ENCODE measurements at regions not wholly inside any gene's neighbourhood (a gene's known extent, or its start where the extent isn't known, plus 50 kb on each side); places are given as distances from the start of the nearest gene placed in this dataset.

GRCh38 chr9:134231330-134231745 is 67.0 kb upstream of the RNU6ATAC start:
- in situ Hi-C loops (cut with MboI): no loop called here
- WGBS (ENCODE audit: insufficient coverage, insufficient replicate concordance, low lambda C conversion rate, missing lambda C conversion rate): 33% methylated on average over 12 of the region's 12 CpGs

GRCh38 chr9:134231767-134232166 is 67.4 kb upstream of the RNU6ATAC start:
- BruUV-seq (replicated peaks): no TSS peak
- DNase-seq (ENCODE audit: low read depth, low spot score): no peak
- TF ChIP-seq CEBPB (IDR thresholded peaks at IDR 0.05; ENCODE audit: borderline replicate concordance in 1 of 2, low read depth in 2 of 2, low read length in 2 of 2): no peak
- TF ChIP-seq HCFC1 (IDR thresholded peaks at IDR 0.05; ENCODE audit: low read length): no peak
- TF ChIP-seq ZSCAN29 (IDR thresholded peaks at IDR 0.05): no peak
- no peak for TF ChIP-seq CREB1 (IDR thresholded peaks at IDR 0.05; ENCODE audit: low read depth)
- no peak for TF ChIP-seq SUPT20H (IDR thresholded peaks at IDR 0.05; ENCODE audit: borderline replicate concordance, control insufficient read depth, low read depth, low read length)
- no peak for TF ChIP-seq CHD4 (IDR thresholded peaks at IDR 0.05)
- no peak for TF ChIP-seq PKNOX1 (IDR thresholded peaks at IDR 0.05)
- no peak for TF ChIP-seq NFYB (IDR thresholded peaks at IDR 0.05; ENCODE audit: insufficient read depth, low read depth, low read length)
- TF ChIP-seq PAX5 (IDR thresholded peaks at IDR 0.05; ENCODE audit: borderline replicate concordance, low read depth, low read length): no peak
- TF ChIP-seq NFIC (IDR thresholded peaks at IDR 0.05; ENCODE audit: low read depth, low read length): no peak
- TF ChIP-seq CREM (IDR thresholded peaks at IDR 0.05; ENCODE audit: low read depth): no peak

More at GRCh38 chr9:134231330-134231745, 67.0 kb upstream of the RNU6ATAC start:
- TF ChIP-seq POU2F2 (IDR thresholded peaks at IDR 0.05; ENCODE audit: borderline replicate concordance, low read depth, low read length) (no peak), NKRF (conservative IDR thresholded peaks at IDR 0.05) (no peak), RFX5 (IDR thresholded peaks at IDR 0.05; ENCODE audit: low read depth, low read length) (no peak)
- no peaks in the 10 kb centered on the region for H4K20me1 ChIP-seq (ENCODE audit: control insufficient read depth, insufficient read depth)
- ChIA-PET CTCF (no interaction called here), SMC1A (ENCODE audit: uncharacterized antibody, unreplicated experiment) (no interaction called here), RAD21 (ENCODE audit: unreplicated experiment) (no interaction called here), POLR2A (no interaction called here)
- no peaks in the 10 kb centered on the region for H3K4me1 ChIP-seq (ENCODE audit: control insufficient read depth, insufficient read depth, low read length)
- no peaks in the 10 kb centered on the region for H3K36me3 ChIP-seq (ENCODE audit: control insufficient read depth in 2 of 2, insufficient read depth in 2 of 2, low read length in 1 of 2)
- no TSS peak for BruUV-seq (replicated peaks)
- no peaks in the 10 kb centered on the region for H3K9me3 ChIP-seq (replicated peaks; ENCODE audit: control insufficient read depth, insufficient read depth, low read length)
- H3K9ac ChIP-seq (ENCODE audit: control insufficient read depth, insufficient read depth, low read length): no peak overlapping the region
- no peak overlapping the region for H2AFZ ChIP-seq (ENCODE audit: control insufficient read depth, low read depth, low read length)
- no peak overlapping the region for H3K4me3 ChIP-seq
- no peak for DNase-seq (ENCODE audit: low read depth, low spot score)
- no peak overlapping the region for H3K27ac ChIP-seq (ENCODE audit: control insufficient read depth, insufficient read depth)
- no peak for ATAC-seq
- no peak for FAIRE-seq
- intact Hi-C loops (cut with micrococcal nuclease; ENCODE audit: unreplicated experiment): no loop called here
- no peaks in the 10 kb centered on the region for H3K79me2 ChIP-seq (ENCODE audit: control insufficient read depth, insufficient read depth, low read length)
- no peak overlapping the region for H3K4me2 ChIP-seq (ENCODE audit: control insufficient read depth, insufficient read depth)
- 0 out of 4 replicates have a peak, but pooled peaks cover 0 to 2% of the 10 kb centered on the region in 2 experiments for H3K27me3 ChIP-seq (replicated peaks in 1 of 2; ENCODE audit: control insufficient read depth in 2 of 2, insufficient read depth in 2 of 2, low read length in 1 of 2)

More at GRCh38 chr9:134231767-134232166, 67.4 kb upstream of the RNU6ATAC start:
- Histone ChIP-seq H3K27ac (ENCODE audit: control insufficient read depth, insufficient read depth) (no peak overlapping the region), H2AFZ (ENCODE audit: control insufficient read depth, low read depth, low read length) (no peak overlapping the region), H3K4me3 (no peak overlapping the region), H3K4me2 (ENCODE audit: control insufficient read depth, insufficient read depth) (no peak overlapping the region), H3K4me1 (ENCODE audit: control insufficient read depth, insufficient read depth, low read length) (no peaks in the 10 kb centered on the region), H4K20me1 (ENCODE audit: control insufficient read depth, insufficient read depth) (no peaks in the 10 kb centered on the region), H3K9me3 (replicated peaks; ENCODE audit: control insufficient read depth, insufficient read depth, low read length) (no peaks in the 10 kb centered on the region), H3K27me3 (replicated peaks in 1 of 2; ENCODE audit: control insufficient read depth in 2 of 2, insufficient read depth in 2 of 2, low read length in 1 of 2) (0 out of 4 replicates have a peak, but pooled peaks cover 0 to 2% of the 10 kb centered on the region in 2 experiments), H3K9ac (ENCODE audit: control insufficient read depth, insufficient read depth, low read length) (no peak overlapping the region), H3K79me2 (ENCODE audit: control insufficient read depth, insufficient read depth, low read length) (no peaks in the 10 kb centered on the region), H3K36me3 (ENCODE audit: control insufficient read depth in 2 of 2, insufficient read depth in 2 of 2, low read length in 1 of 2) (no peaks in the 10 kb centered on the region)
- in situ Hi-C loops (cut with MboI) (no loop called here), intact Hi-C loops (cut with micrococcal nuclease; ENCODE audit: unreplicated experiment) (no loop called here)
- ChIA-PET RAD21 (ENCODE audit: unreplicated experiment) (no interaction called here), POLR2A (no interaction called here), SMC1A (ENCODE audit: uncharacterized antibody, unreplicated experiment) (no interaction called here), CTCF (no interaction called here)
- FAIRE-seq: no peak
- WGBS (ENCODE audit: insufficient coverage, insufficient replicate concordance, low lambda C conversion rate, missing lambda C conversion rate): 43% methylated on average over 8 of the region's 8 CpGs
- ATAC-seq: no peak

Measured in GM12878 (cell line).